ENCODE measurements at regions not wholly inside any gene's neighbourhood (a gene's known extent, or its start where the extent isn't known, plus 50 kb on each side); places are given as distances from the start of the nearest gene placed in this dataset.

DNA sequence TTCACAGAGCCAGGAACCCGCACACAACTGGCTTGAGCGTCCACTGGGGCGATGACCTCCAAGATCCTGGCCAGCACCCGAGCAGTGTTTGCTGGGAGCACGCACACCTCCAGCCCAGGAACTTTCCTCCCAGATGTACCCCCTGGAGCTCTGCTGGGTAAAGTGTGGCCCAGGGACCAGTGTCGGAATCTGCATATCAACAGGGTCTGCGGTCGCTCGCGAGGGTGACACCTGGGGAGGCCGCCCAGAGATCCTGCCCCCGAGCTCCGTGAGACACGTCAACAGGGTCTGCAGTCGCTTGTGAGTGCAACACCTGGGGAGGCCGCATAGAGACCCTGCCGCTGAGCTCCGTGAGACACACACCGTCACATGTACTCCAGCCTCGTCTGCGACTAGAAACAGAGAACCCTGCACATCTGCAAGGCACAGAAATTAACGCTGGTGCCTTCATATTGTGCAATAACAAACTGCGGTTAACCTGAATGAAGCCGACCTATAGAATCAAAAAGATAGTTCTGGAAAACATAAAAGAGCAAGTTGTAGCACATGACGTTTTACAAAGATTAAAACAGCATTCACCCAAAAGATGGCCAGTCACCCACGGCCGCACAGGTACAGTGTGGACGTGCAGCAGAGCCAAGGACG, 172.4 kb downstream of the BRD1 start:
- DNase-seq: no peak
- no peak overlapping the region for H3K4me3 ChIP-seq (ENCODE audit: insufficient read depth, low read depth, low read length, poor library complexity, severe bottlenecking)
- H3K36me3 ChIP-seq (ENCODE audit: control insufficient read depth, insufficient read depth, low read length): peaks cover 2% of the 10 kb centered on the region

GRCh38 chr22:49650336-49651241, 177.1 kb downstream of the BRD1 start:
- no peak for DNase-seq
- no peaks in the 10 kb centered on the region for H3K27me3 ChIP-seq (replicated peaks; ENCODE audit: control insufficient read depth, insufficient read depth, low read length, poor library complexity, severe bottlenecking)
- H3K4me3 ChIP-seq (ENCODE audit: insufficient read depth, low read depth, low read length, poor library complexity, severe bottlenecking): no peak overlapping the region
- H3K4me1 ChIP-seq (ENCODE audit: control insufficient read depth, insufficient read depth, low read length, poor library complexity, severe bottlenecking): peaks cover 5% of the 10 kb centered on the region
- H3K27ac ChIP-seq (ENCODE audit: insufficient read depth, low read length, poor library complexity, severe bottlenecking): no peak overlapping the region
- H3K36me3 ChIP-seq (ENCODE audit: control insufficient read depth, insufficient read depth, low read length): peaks cover 9% of the 10 kb centered on the region
- H3K9me3 ChIP-seq (ENCODE audit: control insufficient read depth, low read length): no peaks in the 10 kb centered on the region

More for the DNA sequence above, 172.4 kb downstream of the BRD1 start:
- Histone ChIP-seq H3K9me3 (ENCODE audit: control insufficient read depth, low read length) (no peaks in the 10 kb centered on the region), H3K27me3 (replicated peaks; ENCODE audit: control insufficient read depth, insufficient read depth, low read length, poor library complexity, severe bottlenecking) (no peaks in the 10 kb centered on the region), H3K27ac (ENCODE audit: insufficient read depth, low read length, poor library complexity, severe bottlenecking) (no peak overlapping the region), H3K4me1 (ENCODE audit: control insufficient read depth, insufficient read depth, low read length, poor library complexity, severe bottlenecking) (peaks cover 16% of the 10 kb centered on the region)

- Histone ChIP-seq H3K9me3 (ENCODE audit: control insufficient read depth, low read length) (no peaks in the 10 kb centered on the region), H3K4me3 (ENCODE audit: insufficient read depth, low read depth, low read length, poor library complexity, severe bottlenecking) (no peak overlapping the region), H3K27me3 (replicated peaks; ENCODE audit: control insufficient read depth, insufficient read depth, low read length, poor library complexity, severe bottlenecking) (no peaks in the 10 kb centered on the region), H3K27ac (ENCODE audit: insufficient read depth, low read length, poor library complexity, severe bottlenecking) (no peak overlapping the region), H3K4me1 (ENCODE audit: control insufficient read depth, insufficient read depth, low read length, poor library complexity, severe bottlenecking) (no peaks in the 10 kb centered on the region), H3K36me3 (ENCODE audit: control insufficient read depth, insufficient read depth, low read length) (peaks cover 9% of the 10 kb centered on the region)
- no peak for DNase-seq
Observed at GRCh38 chr22:49649166-49650068, 178.3 kb downstream of the BRD1 start.

DNA sequence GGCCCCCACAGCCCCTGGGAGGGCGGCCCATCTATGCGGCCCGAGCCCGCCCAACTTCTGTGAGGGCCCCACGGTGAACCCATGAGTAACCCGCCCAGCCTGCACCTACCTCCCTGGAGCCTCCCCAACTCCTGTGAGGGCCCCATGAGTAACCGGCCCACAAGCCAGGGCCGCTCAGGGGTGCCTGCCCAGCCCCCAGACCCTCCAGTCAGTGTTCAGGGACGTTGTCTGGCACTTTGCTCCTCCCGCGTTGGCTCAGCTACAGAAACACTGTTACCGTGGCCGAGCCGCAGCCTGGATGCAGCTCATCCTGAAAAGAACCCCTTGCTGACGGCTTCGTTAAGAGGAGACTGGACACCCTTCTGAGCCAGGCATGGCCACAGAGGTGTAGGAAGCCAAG, 179.6 kb downstream of the BRD1 start:
- no peaks in the 10 kb centered on the region for H3K27me3 ChIP-seq (replicated peaks; ENCODE audit: control insufficient read depth, insufficient read depth, low read length, poor library complexity, severe bottlenecking)
- peaks cover 9% of the 10 kb centered on the region for H3K36me3 ChIP-seq (ENCODE audit: control insufficient read depth, insufficient read depth, low read length)
- no peak overlapping the region for H3K4me3 ChIP-seq (ENCODE audit: insufficient read depth, low read depth, low read length, poor library complexity, severe bottlenecking)
- H3K4me1 ChIP-seq (ENCODE audit: control insufficient read depth, insufficient read depth, low read length, poor library complexity, severe bottlenecking): no peaks in the 10 kb centered on the region
- no peak for DNase-seq
- no peaks in the 10 kb centered on the region for H3K9me3 ChIP-seq (ENCODE audit: control insufficient read depth, low read length)
- no peak overlapping the region for H3K27ac ChIP-seq (ENCODE audit: insufficient read depth, low read length, poor library complexity, severe bottlenecking)

GRCh38 chr22:49647627-49648026, 180.0 kb downstream of the BRD1 start:
- no peaks in the 10 kb centered on the region for H3K27me3 ChIP-seq (replicated peaks; ENCODE audit: control insufficient read depth, insufficient read depth, low read length, poor library complexity, severe bottlenecking)
- H3K4me3 ChIP-seq (ENCODE audit: insufficient read depth, low read depth, low read length, poor library complexity, severe bottlenecking): no peak overlapping the region
- DNase-seq: no peak
- no peaks in the 10 kb centered on the region for H3K4me1 ChIP-seq (ENCODE audit: control insufficient read depth, insufficient read depth, low read length, poor library complexity, severe bottlenecking)
- H3K36me3 ChIP-seq (ENCODE audit: control insufficient read depth, insufficient read depth, low read length): peaks cover 9% of the 10 kb centered on the region
- H3K27ac ChIP-seq (ENCODE audit: insufficient read depth, low read length, poor library complexity, severe bottlenecking): no peak overlapping the region
- no peaks in the 10 kb centered on the region for H3K9me3 ChIP-seq (ENCODE audit: control insufficient read depth, low read length)

GRCh38 chr22:49646876-49647275, 180.8 kb downstream of the BRD1 start:
- H3K4me3 ChIP-seq (ENCODE audit: insufficient read depth, low read depth, low read length, poor library complexity, severe bottlenecking): no peak overlapping the region
- H3K27me3 ChIP-seq (replicated peaks; ENCODE audit: control insufficient read depth, insufficient read depth, low read length, poor library complexity, severe bottlenecking): no peaks in the 10 kb centered on the region
- no peak for DNase-seq
- H3K36me3 ChIP-seq (ENCODE audit: control insufficient read depth, insufficient read depth, low read length): peaks cover 9% of the 10 kb centered on the region
- H3K27ac ChIP-seq (ENCODE audit: insufficient read depth, low read length, poor library complexity, severe bottlenecking): no peak overlapping the region
- no peaks in the 10 kb centered on the region for H3K4me1 ChIP-seq (ENCODE audit: control insufficient read depth, insufficient read depth, low read length, poor library complexity, severe bottlenecking)
- no peaks in the 10 kb centered on the region for H3K9me3 ChIP-seq (ENCODE audit: control insufficient read depth, low read length)

DNA sequence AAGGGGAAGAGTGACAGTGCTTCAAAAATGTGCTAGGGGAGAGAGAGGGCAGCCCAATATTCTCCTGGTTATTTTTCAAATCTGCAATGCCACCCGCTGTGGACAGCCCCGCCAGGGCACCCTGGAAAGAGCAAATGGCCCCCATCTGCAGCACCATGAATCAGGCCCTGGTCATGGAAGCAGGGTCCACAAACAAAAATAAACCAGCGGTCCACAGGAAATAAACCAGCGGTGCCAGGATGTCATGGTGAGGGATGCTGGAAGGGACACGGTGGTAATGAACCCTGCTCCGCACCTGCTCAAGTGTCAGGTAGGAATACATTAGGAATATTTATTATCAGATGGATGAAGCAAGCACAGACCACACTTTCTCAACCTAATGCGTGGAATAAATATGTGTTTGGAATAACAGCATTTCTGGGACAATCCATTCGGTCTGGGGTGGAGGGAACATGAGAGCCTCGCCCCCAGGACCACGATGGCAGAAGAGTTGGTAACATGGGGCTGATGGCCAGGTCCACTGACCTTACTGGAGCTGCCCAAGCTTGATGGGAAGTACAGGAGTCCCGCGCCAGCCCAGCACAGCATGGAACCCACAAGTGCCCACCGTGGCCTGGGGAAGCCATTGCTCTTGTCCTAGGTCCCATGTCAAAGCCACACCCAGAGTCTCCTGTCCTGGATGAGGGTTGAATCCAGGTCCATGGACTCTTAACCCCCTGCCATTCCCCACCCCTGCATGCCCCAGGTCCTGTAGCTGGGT, 181.7 kb downstream of the BRD1 start:
- no peaks in the 10 kb centered on the region for H3K9me3 ChIP-seq (ENCODE audit: control insufficient read depth, low read length)

DNA sequence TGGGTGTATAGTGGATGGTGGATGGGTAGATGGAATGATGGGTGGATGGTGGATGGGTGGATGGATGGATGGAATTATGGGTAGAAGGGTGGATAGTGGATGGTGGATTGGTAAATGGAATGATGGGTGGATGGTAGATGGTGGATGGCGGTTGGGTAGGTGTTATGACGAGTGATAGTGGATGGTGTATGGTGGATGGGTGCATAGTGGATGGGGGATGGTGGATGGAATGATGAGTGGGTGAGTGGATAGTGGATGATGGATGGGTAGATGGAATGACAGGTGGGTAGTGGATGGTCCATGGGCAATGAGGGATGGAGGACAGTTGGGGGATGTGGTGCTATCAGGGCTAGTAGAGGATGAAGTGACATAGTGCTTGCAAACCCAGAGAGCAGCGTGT, 182.4 kb downstream of the BRD1 start:
- Histone ChIP-seq H3K9me3 (ENCODE audit: control insufficient read depth, low read length) (no peaks in the 10 kb centered on the region), H3K27ac (ENCODE audit: insufficient read depth, low read length, poor library complexity, severe bottlenecking) (no peak overlapping the region), H3K36me3 (ENCODE audit: control insufficient read depth, insufficient read depth, low read length) (peaks cover 7% of the 10 kb centered on the region), H3K27me3 (replicated peaks; ENCODE audit: control insufficient read depth, insufficient read depth, low read length, poor library complexity, severe bottlenecking) (no peaks in the 10 kb centered on the region), H3K4me3 (ENCODE audit: insufficient read depth, low read depth, low read length, poor library complexity, severe bottlenecking) (no peak overlapping the region), H3K4me1 (ENCODE audit: control insufficient read depth, insufficient read depth, low read length, poor library complexity, severe bottlenecking) (no peaks in the 10 kb centered on the region)
- DNase-seq: no peak

More for the DNA sequence above, 181.7 kb downstream of the BRD1 start:
- H3K36me3 ChIP-seq (ENCODE audit: control insufficient read depth, insufficient read depth, low read length): peaks cover 9% of the 10 kb centered on the region
- no peaks in the 10 kb centered on the region for H3K27me3 ChIP-seq (replicated peaks; ENCODE audit: control insufficient read depth, insufficient read depth, low read length, poor library complexity, severe bottlenecking)
- H3K4me1 ChIP-seq (ENCODE audit: control insufficient read depth, insufficient read depth, low read length, poor library complexity, severe bottlenecking): no peaks in the 10 kb centered on the region
- DNase-seq: no peak
- H3K4me3 ChIP-seq (ENCODE audit: insufficient read depth, low read depth, low read length, poor library complexity, severe bottlenecking): no peak overlapping the region
- H3K27ac ChIP-seq (ENCODE audit: insufficient read depth, low read length, poor library complexity, severe bottlenecking): no peak overlapping the region

DNA sequence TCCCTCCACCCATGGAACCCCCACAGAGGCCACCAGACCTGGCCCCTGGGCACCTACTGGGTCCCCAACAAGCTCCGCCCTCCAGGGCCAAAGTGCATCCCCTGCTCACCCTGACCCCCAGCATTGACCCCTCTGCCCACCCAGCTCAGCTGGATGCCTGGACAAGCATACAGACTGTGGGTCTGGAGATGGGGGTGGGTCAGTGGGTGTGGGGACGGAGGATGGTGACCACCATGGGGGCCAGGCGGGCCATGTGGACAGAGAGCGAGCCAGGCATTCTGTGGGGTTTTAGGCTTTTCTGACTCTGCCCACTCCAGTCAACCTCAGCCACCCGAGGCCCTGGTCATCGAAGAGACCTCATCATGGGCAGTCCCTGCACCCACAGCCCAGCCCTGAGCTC, 183.7 kb downstream of the BRD1 start:
- H3K27me3 ChIP-seq (replicated peaks; ENCODE audit: control insufficient read depth, insufficient read depth, low read length, poor library complexity, severe bottlenecking): no peaks in the 10 kb centered on the region

More for the DNA sequence above, 183.7 kb downstream of the BRD1 start:
- Histone ChIP-seq H3K27ac (ENCODE audit: insufficient read depth, low read length, poor library complexity, severe bottlenecking) (no peak overlapping the region), H3K36me3 (ENCODE audit: control insufficient read depth, insufficient read depth, low read length) (peaks cover 5% of the 10 kb centered on the region), H3K9me3 (ENCODE audit: control insufficient read depth, low read length) (no peaks in the 10 kb centered on the region), H3K4me1 (ENCODE audit: control insufficient read depth, insufficient read depth, low read length, poor library complexity, severe bottlenecking) (no peaks in the 10 kb centered on the region), H3K4me3 (ENCODE audit: insufficient read depth, low read depth, low read length, poor library complexity, severe bottlenecking) (no peak overlapping the region)
- DNase-seq: no peak
